ENCODE measurements at regions not wholly inside any gene's neighbourhood (a gene's known extent, or its start where the extent isn't known, plus 50 kb on each side); places are given as distances from the start of the nearest gene placed in this dataset.

GRCh38 chr22:49620666-49621065 is 207.0 kb downstream of the BRD1 start:
- no peak for DNase-seq (ENCODE audit: low spot score)
- ATAC-seq (ENCODE audit: low FRiP score): no peak
- no peak for TF ChIP-seq CTCF (IDR thresholded peaks at IDR 0.05)

- no peak for TF ChIP-seq CTCF (IDR thresholded peaks at IDR 0.05)
Observed at GRCh38 chr22:49620003-49620556, 207.6 kb downstream of the BRD1 start.

GRCh38 chr22:49619301-49619700 is 208.4 kb downstream of the BRD1 start:
- DNase-seq (ENCODE audit: low spot score) (no peak), ATAC-seq (ENCODE audit: low FRiP score) (no peak)
- TF ChIP-seq CTCF (IDR thresholded peaks at IDR 0.05): no peak

More at GRCh38 chr22:49620003-49620556, 207.6 kb downstream of the BRD1 start:
- ATAC-seq (ENCODE audit: low FRiP score) (no peak), DNase-seq (ENCODE audit: low spot score) (no peak)

- ATAC-seq (ENCODE audit: low FRiP score) (no peak), DNase-seq (ENCODE audit: low spot score) (no peak)
- no peak for TF ChIP-seq CTCF (IDR thresholded peaks at IDR 0.05)
Observed at GRCh38 chr22:49618677-49618953, 209.1 kb downstream of the BRD1 start.

GRCh38 chr22:49617866-49618676 is 209.6 kb downstream of the BRD1 start:
- no peak for TF ChIP-seq CTCF (IDR thresholded peaks at IDR 0.05)
- no peak for DNase-seq (ENCODE audit: low spot score)
- ATAC-seq (ENCODE audit: low FRiP score): no peak

GRCh38 chr22:49617264-49617663 is 210.4 kb downstream of the BRD1 start:
- DNase-seq (ENCODE audit: low spot score) (no peak), ATAC-seq (ENCODE audit: low FRiP score) (no peak)
- no peak for TF ChIP-seq CTCF (IDR thresholded peaks at IDR 0.05)

Measured in omental fat pad (tissue), 3 donors.